Stomach (tissue), 8 donors: ENCODE measurements at regions not wholly inside any gene's neighbourhood (a gene's known extent, or its start where the extent isn't known, plus 50 kb on each side); places are given as distances from the start of the nearest gene placed in this dataset.
"Not testable (repeated sequence)": the region's sequence is repeated elsewhere in the genome, so short reads cannot be mapped to it uniquely, and the experiment has no call there.

ENCODE experiments used
- DNase-seq, 2 donors: peaks; one replicate each; pipeline versions ENCODE4 v3.0.0 to v3.0.0-alpha.2; 2013 to 2019
- H3K27ac ChIP-seq, 5 donors: fragments of 200-600 bp in 4 of 5; sonication (generic) in 4 of 5; one replicate each; pipeline ENCODE4 v1.5.1; 2013 to 2019; ENCODE audit warnings: mild to moderate bottlenecking in 1 of 5, moderate library complexity in 1 of 5
- H3K27me3 ChIP-seq, 3 donors: fragments of 200-600 bp; sonication (generic); one replicate each; pipeline ENCODE4 v1.5.1; 2017 to 2019; ENCODE audit warnings: mixed run types in 1 of 3
- H3K36me3 ChIP-seq, 4 donors: fragments of 200-600 bp; sonication (generic); 1 replicate in 3 of 4; 2 replicates in 1 of 4; pipeline ENCODE4 v1.5.1; 2016 to 2019
- H3K4me1 ChIP-seq, 4 donors: fragments of 200-600 bp; sonication (generic); one replicate each; pipeline ENCODE4 v1.5.1; 2016 to 2019
- H3K4me3 ChIP-seq, 4 donors: fragments of 200-600 bp; sonication (generic) in 3 of 4; one replicate each; pipeline ENCODE4 v1.5.1; 2016 to 2019; ENCODE audit warnings: mild to moderate bottlenecking in 1 of 4
- H3K9me3 ChIP-seq, 4 donors: fragments of 200-600 bp; sonication (generic); one replicate each; pipeline ENCODE4 v1.5.1; 2016 to 2019
- CTCF ChIP-seq, 7 experiments: fragments of 450-650 bp in 4 of 7; fragments of 200-600 bp in 3 of 7; sonication (generic) in 3 of 7; IDR thresholded peaks; one replicate each; pipeline ENCODE4 v1.5.1; 2016 to 2019; ENCODE audit warnings: antibody characterized with exemption in 7 of 7, control low read depth in 2 of 7, mild to moderate bottlenecking in 1 of 7
- EP300 ChIP-seq: sonication (generic); formaldehyde crosslinking; IDR thresholded peaks from one replicate; pipeline ENCODE4 v1.6.1; 2017; ENCODE audit warnings: antibody characterized with exemption
- POLR2A ChIP-seq, 4 donors: fragments of 450-650 bp; IDR thresholded peaks; one replicate each; pipeline ENCODE4 v1.6.1; 2016; ENCODE audit warnings: antibody characterized with exemption in 4 of 4, control low read depth in 2 of 4, mild to moderate bottlenecking in 1 of 4, moderate library complexity in 1 of 4
- POLR2AphosphoS5 ChIP-seq, 3 donors: sonication (generic); formaldehyde crosslinking; IDR thresholded peaks; one replicate each; pipeline ENCODE4 v1.6.1; 2016; ENCODE audit warnings: antibody characterized with exemption in 3 of 3
- WGBS, 5 donors: extraction: QIAGEN DNeasy Blood & Tissue Kit in 3 of 5; methylation state at CpG; one replicate each; pipeline versions ENCODE4 v1.1.5 to v1.1.7; 2013 to 2018; 5-methylcytosine and 5-hydroxymethylcytosine counted together
- intact Hi-C: fragments of 100-400 bp; cut with DNase I; formaldehyde crosslinking; loops from one replicate; pipeline ENCODE4 v1.15.1; 2023; ENCODE audit warnings: low total_unique reads
- donor health status: healthy with polysubstance abuse.
- donor health status: Bipolar disorder and iron deficiency.
- donor health status: healthy.

- WGBS, 5 donors: 56 to 75% (median 64%) methylated on average over 2 of the region's 2 CpGs
- intact Hi-C loops: no loop called here
- H3K4me3 ChIP-seq: no peak overlapping the region
- no peaks in the 10 kb centered on the region for H3K36me3 ChIP-seq
- no peak overlapping the region for H3K27ac ChIP-seq
- H3K4me1 ChIP-seq: peaks cover 0 to 41% (median 14%) of the 10 kb centered on the region in 4 donors
- H3K9me3 ChIP-seq: no peaks in the 10 kb centered on the region
- DNase-seq: no peak
- TF ChIP-seq EP300: no peak
- no peak for TF ChIP-seq CTCF (IDR thresholded peaks at IDR 0.05)
- no peak for TF ChIP-seq POLR2AphosphoS5 (IDR thresholded peaks at IDR 0.05)
- TF ChIP-seq POLR2A (IDR thresholded peaks at IDR 0.05): no peak
- no peaks in the 10 kb centered on the region for H3K27me3 ChIP-seq
These were observed 69.7 kb upstream of the DCLK2 start for GRCh38 chr4:150008546-150008945.

- Histone ChIP-seq H3K9me3 (no peaks in the 10 kb centered on the region), H3K4me3 (no peak overlapping the region), H3K27ac (no peak overlapping the region), H3K27me3 (no peaks in the 10 kb centered on the region), H3K36me3 (no peaks in the 10 kb centered on the region), H3K4me1 (peaks cover 0 to 32% (median 12%) of the 10 kb centered on the region in 4 donors)
- DNase-seq: no peak
- WGBS, 5 donors: 84 to 95% (median 89%) methylated on average over 2 of the region's 2 CpGs
- intact Hi-C loops: no loop called here
- TF ChIP-seq POLR2AphosphoS5 (IDR thresholded peaks at IDR 0.05): no peak
- TF ChIP-seq CTCF (IDR thresholded peaks at IDR 0.05): no peak
- TF ChIP-seq EP300: no peak
These were observed 68.7 kb upstream of the DCLK2 start for GRCh38 chr4:150009533-150009932.

GRCh38 chr4:150010525-150011126 lies 67.6 kb upstream of the DCLK2 start:
- intact Hi-C loops: loop anchor here (10.0 kb wide), 1 partner anchor 204 kb away; no protein-coding TSS in a partner anchor
- TF ChIP-seq POLR2A (IDR thresholded peaks at IDR 0.05) (no peak), EP300 (no peak), CTCF (IDR thresholded peaks at IDR 0.05) (peak in 4 of 7 experiments; percentile 38 to 72 (median 51)), POLR2AphosphoS5 (IDR thresholded peaks at IDR 0.05) (no peak)
- peak; percentile 26 to 82 for DNase-seq

GRCh38 chr4:150012851-150013360 lies 65.3 kb upstream of the DCLK2 start:
- TF ChIP-seq POLR2A (IDR thresholded peaks at IDR 0.05): no peak
- intact Hi-C loops: loop anchor here (10.0 kb wide), 1 partner anchor 202 kb away; no protein-coding TSS in a partner anchor
- 84 to 89% (median 87%) methylated on average over 3 of the region's 3 CpGs for WGBS, 5 donors

More at GRCh38 chr4:150010525-150011126, 67.6 kb upstream of the DCLK2 start:
- H3K9me3 ChIP-seq: no peaks in the 10 kb centered on the region
- H3K27ac ChIP-seq: no peak overlapping the region
- peaks cover 0 to 21% (median 8%) of the 10 kb centered on the region in 4 donors for H3K4me1 ChIP-seq
- H3K4me3 ChIP-seq: no peak overlapping the region
- H3K27me3 ChIP-seq: no peaks in the 10 kb centered on the region
- H3K36me3 ChIP-seq: no peaks in the 10 kb centered on the region
- WGBS, 5 donors: 24 to 32% (median 26%) methylated on average over 6 of the region's 6 CpGs

GRCh38 chr4:150015910-150016309 lies 62.3 kb upstream of the DCLK2 start:
- H3K9me3 ChIP-seq, H3K27me3 ChIP-seq, H3K4me1 ChIP-seq, H3K36me3 ChIP-seq, H3K4me3 ChIP-seq, DNase-seq, H3K27ac ChIP-seq: not testable (repeated sequence)
- intact Hi-C loops: loop anchor here (10.0 kb wide), 1 partner anchor 199 kb away; no protein-coding TSS in a partner anchor

More at GRCh38 chr4:150012851-150013360, 65.3 kb upstream of the DCLK2 start:
- no peak for DNase-seq
- Histone ChIP-seq H3K36me3 (no peaks in the 10 kb centered on the region), H3K4me3 (no peak overlapping the region), H3K27me3 (no peaks in the 10 kb centered on the region), H3K9me3 (no peaks in the 10 kb centered on the region), H3K27ac (no peak overlapping the region), H3K4me1 (peaks cover 0 to 11% (median 0%) of the 10 kb centered on the region in 4 donors)

- DNase-seq, H3K27me3 ChIP-seq, H3K4me3 ChIP-seq, H3K4me1 ChIP-seq, H3K36me3 ChIP-seq, H3K9me3 ChIP-seq, H3K27ac ChIP-seq: not testable (repeated sequence)
- WGBS, 5 donors: 84 to 100% (median 97%) methylated on average over 1 of the region's 1 CpG
- intact Hi-C loops: loop anchor here (10.0 kb wide), 1 partner anchor 198 kb away; no protein-coding TSS in a partner anchor
These were observed 61.6 kb upstream of the DCLK2 start for GRCh38 chr4:150016621-150017020.
